T-helper 1 cell treated with Interleukin-12 subunit alpha and Interleukin-12 subunit beta and Interleukin-4 antibody, amounts not matched to agents 30 ng/mL and 1 ng/mL, for 36 hours (primary cell): ENCODE measurements at regions not wholly inside any gene's neighbourhood (a gene's known extent, or its start where the extent isn't known, plus 50 kb on each side); places are given as distances from the start of the nearest gene placed in this dataset.
"Not testable (repeated sequence)": the region's sequence is repeated elsewhere in the genome, so short reads cannot be mapped to it uniquely, and the experiment has no call there.

Experiments
- intact Hi-C: fragments of 100-400 bp; cut with micrococcal nuclease; formaldehyde crosslinking; loops from one replicate; pipeline ENCODE4 v1.15.1; 2024

DNA sequence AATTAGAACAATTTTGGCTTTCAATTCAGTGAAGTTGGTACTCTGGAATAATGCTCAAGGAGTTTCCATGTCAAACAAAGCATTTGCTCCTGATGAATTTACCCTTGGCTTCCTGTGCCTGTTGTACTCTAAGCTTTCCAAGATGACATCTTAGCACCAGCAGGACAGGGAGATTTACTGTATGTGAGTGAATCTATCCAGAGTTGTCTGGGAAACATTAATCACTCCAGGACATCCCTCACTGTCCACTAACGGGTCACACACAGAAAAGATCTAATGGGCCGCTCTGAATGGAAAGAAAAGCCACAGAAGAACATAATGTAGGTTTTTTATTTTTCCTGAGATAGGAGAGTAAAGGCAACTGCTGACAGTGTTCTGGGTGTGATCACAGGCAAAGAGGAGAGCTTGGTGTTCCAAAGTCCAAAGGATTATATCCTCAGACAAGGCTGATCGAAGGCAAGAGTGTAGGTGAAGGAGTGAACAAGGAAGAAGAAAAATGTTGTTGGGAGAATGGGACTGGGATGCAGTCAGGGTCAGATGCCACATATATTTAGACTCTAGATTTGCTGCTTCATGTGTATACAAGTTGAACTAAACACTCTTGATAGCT is 167.7 kb upstream of the RPS23 start:
- intact Hi-C loops, result no loop called here

DNA sequence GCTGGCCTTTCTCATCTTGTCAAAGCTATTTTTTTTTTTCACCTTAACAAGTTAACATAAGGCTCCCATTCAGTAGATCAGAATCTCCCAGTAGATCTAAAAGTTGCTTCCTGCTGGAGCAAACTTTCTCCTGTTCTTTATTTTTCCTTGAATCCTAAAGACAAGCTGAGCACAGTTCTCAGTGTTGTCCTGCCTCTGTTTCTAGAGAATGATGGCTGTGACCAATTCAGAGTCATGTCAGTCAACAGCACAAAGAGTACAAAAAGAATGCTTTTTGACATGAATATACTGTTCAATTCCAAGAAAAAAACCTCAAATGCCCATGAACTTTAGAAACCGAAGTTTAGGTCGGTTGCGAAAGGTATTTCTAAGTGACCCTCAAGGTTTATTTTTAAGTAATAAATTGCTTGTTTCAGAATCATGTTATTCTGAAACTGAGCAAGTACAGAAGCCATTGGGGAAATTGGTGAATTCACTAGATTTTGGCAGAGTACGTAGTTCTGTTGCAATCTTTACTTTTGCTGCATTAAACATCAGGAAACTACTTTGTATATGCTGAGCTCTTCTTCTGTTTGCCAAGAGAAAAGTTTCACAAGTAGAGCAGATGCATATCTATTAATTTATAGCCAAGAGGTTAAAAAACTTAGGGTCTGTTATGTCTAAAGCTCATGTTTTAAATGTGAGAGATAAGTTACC is 161.7 kb upstream of the RPS23 start:
- intact Hi-C loops, result no loop called here

DNA sequence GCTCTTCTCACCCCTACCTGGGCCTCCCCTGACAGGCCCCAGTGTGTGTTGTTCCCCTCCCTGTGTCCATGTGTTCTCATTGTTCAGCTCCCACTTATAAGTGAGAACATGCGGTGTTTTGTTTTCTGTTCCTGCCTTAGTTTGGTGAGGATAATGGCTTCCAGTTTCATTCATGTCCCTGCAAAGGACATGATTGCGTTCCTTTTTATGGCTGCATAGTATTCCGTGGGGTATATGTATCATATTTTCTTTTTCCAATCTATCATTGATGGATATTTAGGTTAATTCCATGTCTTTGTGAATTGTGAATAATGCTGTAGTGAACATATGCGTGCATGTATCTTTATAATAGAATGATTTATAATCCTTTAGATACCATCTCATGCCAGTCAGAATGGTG is 159.4 kb upstream of the RPS23 start:
- intact Hi-C loops, result not testable (repeated sequence)

DNA sequence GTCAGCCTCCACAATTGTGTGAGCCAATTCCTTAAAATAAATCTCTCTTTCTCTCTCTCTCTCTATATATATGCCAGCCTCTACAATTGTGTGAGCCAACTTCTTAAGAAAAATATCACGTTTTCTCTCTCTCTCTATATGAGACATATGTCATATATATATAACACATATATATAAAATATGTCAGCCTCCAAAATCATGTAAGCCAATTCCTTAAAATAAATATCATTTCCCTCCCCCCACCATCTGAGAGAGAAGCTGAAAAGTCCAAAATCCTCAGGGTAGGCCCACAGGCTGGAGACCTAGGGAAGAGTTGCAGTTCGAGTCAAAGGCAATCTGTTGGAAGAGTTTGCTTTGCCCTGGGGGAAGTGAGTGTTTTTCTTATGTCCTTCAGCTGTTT is 158.1 kb upstream of the RPS23 start:
- intact Hi-C loops, result no loop called here

DNA sequence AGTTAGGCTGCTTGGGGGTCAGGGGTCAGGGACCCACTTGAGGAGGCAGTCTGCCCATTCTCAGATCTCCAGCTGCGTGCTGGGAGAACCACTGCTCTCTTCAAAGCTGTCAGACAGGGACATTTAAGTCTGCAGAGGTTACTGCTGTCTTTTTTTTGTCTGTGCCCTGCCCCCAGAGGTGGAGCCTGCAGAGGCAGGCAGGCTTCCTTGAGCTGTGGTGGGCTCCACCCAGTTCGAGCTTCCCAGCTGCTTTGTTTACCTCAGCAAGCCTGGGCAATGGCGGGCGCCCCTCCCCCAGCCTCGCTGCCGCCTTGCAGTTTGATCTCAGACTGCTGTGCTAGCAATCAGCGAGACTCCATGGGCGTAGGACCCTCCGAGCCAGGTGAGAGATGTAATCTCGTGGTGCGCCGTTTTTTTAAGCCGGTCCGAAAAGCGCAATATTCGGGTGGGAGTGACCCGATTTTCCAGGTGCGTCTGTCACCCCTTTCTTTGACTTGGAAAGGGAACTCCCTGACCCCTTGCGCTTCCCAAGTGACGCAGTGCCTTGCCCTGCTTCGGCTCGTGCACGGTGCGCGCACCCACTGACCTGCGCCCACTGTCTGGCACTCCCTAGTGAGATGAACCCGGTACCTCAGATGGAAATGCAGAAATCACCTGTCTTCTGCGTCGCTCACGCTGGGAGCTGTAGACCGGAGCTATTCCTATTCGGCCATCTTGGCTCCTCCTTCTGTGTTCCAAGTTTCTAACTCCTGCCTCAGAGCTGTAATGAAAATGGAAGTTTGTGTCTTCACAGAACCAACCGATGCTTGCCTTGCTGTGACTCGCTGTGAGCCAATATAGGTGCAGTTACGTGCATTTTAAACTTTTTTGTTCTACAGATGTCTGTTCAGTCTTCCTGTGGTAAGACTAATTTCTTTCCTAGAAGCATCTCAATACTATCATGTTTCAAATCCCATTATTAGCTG is 156.8 kb upstream of the RPS23 start:
- intact Hi-C loops, result not testable (repeated sequence)

DNA sequence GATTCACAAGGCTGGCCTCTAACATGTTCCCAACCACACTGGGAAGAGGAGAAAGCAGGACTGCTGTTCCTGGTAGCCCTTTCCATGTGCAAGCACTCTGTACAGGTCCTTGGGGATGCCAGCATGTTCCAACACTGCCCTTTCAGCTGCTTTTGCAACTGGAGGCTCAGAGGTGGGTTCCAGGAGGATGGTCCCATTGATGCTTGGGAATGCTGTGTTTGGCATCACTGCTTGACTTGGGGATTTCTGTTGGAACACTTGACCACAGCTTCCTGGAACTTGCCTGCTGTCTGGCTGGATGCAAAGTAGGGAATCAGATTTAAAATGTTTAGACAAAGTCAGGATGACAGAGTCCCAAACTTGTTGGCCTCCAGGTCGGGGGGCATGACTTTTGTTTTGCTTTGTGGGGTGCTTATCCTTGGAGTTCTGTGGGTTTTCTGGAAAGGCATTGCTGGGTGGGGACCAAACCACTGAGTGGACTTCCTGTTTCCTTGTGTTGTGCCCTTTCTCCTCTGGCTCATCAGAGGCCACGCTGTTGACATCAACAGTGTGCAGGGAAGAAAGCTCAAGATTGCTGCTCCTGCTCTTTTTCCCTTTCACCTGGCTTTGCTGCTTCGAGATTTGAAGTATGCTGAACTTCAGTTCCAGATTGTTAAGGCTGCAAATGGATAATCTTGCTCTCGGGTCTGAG is 148.5 kb upstream of the RPS23 start:
- intact Hi-C loops, result no loop called here

DNA sequence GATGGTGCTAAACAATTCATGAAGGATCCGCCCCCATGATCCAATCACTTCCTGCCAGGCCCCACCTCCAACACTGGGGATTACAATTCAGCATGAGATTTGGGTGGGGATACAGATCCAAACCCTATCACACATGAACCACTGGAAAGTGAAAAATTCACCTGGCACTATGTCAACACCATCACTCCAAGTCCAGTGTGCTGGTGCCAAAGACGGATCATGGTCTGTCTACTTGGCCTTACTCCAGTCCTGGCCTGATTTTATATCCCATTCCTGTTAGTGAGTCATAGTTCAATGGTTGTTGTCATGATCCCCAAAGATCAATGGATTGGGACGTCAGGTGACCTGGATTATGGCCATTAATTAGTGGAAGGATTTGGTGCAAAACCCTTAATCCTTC is 147.4 kb upstream of the RPS23 start:
- intact Hi-C loops, result no loop called here

DNA sequence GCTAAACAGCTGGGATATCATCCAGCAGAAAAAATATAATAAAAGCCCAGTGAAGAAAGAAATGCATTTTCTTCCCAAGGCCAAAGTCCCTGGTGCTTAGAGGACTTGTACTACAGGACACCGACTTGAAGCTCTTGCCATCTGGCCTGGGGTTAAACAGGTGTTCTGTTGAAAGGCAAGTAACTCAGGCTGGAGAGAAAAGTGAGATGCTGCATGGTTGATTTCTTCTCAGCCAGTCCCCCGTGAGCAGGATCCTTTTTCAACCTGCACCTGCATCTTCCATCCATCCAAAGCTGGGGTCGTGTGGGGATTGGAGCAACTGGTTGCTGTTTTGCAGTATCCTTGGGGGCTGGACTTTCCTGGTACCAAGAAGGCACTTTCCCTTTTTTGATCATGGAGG is 146.1 kb upstream of the RPS23 start:
- intact Hi-C loops, result no loop called here

DNA sequence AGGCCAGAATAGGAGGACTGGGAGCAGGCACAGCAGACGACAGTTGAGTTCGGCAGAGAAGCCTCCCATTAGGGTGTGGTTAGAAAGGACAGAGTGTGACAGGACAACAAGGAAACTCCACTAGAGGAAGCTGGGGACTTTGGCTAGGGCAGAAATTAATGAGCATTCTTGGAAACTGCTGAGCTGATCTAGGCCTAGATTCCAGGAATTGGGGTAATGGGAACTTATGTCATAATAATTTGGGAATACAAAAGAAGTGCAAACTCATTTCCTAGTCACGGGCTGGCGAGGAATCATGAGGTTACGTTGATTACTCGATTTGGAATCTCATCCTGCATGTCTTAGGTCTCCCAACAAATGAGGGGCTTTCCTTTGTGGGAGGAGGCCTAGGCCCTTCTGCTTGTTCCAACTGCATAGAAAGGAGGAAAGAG is 144.6 kb upstream of the RPS23 start:
- intact Hi-C loops, result no loop called here

DNA sequence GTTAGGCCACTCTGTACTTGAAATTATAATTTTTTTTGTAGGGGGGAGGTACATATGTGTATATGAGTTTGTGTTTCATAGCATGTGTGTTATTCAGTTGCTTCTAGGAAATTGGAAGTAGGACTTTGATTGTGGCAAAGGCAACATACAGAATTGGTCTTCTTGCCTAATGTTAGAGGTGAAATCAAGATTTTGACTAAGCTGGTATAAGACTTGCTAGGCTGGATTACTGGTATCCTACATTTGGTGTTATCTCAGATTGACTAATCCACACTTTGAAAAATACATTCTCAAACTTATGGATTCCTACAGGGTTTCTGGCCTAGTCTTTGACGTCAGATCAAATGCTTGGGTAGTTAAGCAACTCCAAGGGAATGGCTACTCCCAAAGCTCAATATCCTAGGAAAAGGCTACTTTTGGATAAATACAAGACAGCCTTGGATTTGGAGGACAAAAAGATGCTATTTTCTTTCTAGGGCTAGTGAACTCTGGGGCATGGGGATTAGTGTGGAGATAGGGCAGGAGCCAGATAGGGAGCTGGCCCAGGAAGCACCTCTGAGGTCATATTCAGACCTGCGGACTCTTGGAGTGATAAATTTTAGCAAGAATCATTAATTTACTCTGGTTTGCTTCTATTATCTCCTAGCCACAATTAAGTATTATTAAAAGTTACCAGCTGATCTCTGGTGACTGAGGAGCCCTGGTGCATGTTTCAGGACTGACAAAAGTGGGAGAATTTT is 144.0 kb upstream of the RPS23 start:
- intact Hi-C loops, result no loop called here

DNA sequence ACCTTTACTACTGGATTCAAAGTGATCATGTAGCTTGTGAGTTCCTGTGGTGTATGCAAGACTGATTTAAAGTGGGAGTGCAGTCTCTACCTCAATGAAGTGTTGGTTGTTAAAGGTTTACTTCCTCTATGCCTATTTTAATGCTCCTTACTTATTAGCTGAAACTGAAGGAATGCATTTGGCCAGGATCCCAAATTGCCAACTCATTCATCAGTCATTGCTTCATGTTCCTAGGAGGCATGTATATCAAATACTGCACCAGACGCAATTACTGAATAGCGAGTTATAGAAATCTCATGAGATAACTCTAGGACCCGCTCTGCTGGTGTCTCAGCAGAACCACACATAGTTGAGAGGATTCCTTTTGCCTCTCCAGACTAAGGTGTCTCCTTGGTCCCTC is 143.0 kb upstream of the RPS23 start:
- intact Hi-C loops, result no loop called here

DNA sequence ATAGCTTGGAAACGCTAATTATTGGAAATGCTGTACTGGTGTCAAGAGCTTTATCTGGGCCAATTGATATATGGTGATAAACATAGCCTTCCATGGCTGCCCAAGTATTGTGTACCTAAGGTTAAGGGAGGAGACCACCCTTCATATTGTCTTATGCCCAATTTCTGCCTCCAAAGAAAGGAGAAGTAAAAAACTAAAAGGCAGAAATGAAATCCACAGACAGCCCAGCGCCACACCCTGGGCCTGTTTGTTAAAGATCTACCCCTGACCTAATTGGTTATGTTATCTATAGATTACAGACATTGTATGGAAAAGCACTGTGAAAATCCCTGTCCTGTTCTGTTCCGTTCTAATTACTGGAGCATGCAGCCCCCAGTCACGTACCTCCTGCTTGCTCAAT is 142.4 kb upstream of the RPS23 start:
- intact Hi-C loops, result not testable (repeated sequence)

DNA sequence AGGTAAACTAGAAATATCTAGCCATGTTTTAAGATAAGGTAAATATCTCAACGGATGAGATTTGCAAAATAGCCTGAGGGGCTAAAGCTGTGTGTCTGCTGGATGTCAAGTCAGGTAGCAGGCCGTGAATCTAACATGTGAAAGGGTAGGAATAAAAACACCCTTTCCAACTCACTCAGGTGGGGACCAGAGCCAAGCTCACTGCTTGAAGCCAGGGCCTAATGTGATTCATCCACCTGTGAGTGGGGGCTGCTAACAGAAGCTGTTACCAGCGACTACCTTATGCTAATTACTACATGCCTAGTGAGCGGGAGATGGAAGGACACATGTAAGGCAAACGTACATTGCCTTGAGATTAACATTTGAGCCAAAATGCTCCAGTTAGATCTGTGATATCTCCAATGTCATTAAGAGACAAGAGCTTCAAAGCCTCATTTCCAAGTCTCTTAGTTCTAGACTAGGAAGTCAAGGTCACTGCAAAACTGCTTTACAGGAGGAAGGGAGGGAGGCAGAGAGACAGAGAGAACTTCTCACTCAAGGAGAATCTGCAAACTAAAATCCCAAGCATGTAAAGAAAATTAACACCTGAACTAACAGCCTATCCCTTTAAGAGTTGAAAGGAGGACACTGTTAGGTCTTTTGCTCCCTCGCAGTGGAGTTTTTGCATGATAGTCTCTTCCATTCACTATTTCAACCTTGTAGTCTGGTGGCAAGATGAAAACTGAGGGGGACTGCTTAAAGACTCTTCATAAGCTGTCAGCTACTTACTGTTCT is 141.6 kb upstream of the RPS23 start:
- intact Hi-C loops, result no loop called here

DNA sequence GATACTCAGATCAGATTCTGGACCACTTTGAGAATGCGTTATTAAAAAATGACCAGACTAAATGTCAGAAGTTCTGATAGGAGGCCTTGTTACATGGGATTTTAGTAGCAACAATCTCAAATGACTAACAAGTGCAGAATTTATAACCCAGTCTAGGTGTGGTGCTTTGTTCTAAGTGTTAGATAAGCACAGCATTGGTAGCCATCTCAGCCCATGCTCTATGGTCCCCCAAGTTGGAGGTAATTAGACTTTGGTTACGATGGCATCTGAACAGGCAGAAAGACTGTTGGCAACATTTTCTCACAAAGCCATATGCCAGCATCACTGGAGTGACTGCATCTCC is 140.4 kb upstream of the RPS23 start:
- intact Hi-C loops, result no loop called here

DNA sequence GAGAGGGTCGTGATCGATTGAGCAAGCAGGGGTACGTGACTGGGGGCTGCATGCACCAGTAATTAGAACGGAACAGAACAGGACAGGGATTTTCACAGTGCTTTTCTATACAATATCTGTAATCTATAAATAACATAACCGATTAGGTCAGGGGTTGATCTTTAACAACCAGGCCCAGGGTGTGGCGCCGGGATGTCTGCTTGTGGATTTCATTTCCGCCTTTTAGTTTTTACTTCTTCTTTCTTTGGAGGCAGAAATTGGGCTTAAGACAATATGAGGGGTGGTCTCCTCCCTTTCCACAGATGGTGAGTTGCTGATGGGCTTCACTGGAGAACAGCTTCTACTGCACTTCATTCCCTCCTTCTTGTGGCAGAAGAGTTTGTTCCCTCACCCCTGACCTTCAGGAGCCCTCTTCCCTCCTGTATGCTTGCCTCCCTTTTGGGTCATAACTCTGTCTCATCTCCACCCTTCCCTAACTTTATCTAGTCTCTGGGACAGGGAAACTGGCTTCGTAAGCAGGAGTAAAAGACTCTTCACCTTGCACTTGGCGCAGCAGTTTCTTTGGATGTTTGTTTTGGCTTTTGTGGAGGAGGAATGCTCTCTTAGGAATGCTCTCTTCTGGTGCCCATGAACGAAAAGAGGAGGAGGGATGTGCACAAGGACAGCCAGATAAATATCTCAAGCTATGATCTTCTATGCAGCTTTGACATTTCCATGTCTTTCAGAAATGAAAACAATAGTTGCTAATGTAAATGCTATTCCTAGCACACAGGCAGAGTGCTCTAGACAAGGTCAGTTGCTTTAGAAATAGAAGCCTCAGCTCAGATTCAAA is 139.8 kb upstream of the RPS23 start:
- intact Hi-C loops, result no loop called here

DNA sequence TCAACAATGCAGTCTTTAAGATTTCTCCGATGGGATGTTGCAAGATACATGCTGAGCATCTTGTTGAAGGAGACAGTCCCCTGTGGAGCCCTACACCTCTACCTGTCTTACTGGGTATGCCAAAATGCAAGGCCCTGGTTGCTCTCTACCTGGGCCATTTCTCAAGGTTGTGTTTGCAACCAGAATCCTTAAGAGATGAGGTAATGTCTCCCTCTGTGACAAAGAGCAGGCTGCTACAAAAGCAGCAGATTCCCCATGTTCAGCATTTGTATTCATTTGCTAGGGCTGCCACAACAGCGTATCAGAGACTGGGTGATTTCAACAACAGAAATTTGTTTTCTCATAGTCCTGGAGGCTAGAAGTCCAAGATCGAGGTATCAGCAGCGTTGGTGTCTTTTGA is 138.4 kb upstream of the RPS23 start:
- intact Hi-C loops, result no loop called here

DNA sequence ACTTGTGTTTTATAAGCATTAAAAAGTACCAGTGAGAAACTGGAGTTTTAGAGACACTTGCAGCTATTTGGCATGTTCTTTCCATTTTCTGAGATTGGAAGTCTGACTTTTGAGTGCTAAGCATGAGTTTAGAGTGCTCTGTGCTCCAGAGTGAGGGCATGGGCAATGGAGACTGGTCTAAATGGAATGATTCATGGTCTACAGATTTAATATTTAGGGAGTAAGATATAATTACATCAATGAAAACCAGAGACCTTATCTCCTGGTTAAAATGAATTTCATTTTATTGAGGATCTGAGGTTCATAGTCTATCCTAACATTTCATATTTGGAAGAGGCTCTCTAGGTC is 135.9 kb upstream of the RPS23 start:
- intact Hi-C loops, result no loop called here

DNA sequence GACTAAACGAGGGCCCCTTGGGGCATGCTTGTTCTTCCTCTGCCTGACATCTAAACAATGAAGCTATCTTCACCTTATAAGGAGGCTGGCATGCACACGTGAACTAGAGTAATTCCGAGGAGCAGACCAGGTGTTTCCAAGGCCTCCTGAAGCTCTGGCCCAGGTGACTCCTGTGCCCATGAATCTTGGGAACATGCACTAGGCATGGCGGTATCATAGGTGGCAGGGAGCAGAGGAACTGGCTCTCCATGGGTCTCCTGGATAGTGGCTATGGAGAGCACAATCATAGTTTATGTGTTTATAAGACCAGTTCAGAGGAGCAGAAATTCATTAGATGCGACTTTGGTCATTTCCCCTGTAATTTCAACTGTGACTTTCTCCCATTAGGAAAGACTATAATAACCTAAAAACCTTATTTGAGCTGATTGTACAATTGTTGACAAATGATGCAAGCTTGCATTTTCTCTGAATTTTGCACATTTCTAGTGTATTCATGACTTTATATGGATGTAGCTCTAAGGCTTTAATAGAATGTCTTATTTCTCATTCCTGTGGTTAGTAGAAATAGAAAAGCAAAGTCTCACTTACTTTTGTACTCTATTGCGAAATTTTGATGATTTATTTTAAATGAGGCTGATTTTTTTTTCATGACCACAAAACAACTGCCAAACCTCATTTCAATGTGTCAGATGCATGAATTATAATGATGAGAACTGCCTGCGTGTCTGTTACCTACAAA is 135.3 kb upstream of the RPS23 start:
- intact Hi-C loops, result no loop called here

DNA sequence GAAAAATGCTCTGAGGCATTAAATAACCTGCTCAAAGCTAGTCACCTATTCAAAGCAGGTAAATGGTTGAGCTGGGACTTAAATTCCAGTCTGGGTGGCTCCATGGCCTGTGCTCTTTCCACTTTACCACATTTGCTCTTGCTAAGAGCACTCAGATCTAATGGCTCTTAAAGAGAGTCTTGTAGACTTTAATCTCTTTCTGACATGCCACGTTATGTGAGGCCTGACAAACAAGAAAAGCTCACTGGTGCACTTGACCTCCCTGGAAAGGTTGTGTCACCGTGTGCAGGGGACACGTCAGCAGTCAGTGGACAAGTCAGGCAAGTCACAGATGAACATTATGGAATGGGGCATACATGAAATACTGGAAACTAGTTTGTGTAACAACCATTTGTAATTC is 129.9 kb upstream of the RPS23 start:
- intact Hi-C loops, result no loop called here
